C4-2B (cell line): ENCODE measurements at regions not wholly inside any gene's neighbourhood (a gene's known extent, or its start where the extent isn't known, plus 50 kb on each side); places are given as distances from the start of the nearest gene placed in this dataset.

ENCODE experiments used
- CTCF ChIP-seq: fragments of 450-650 bp; conservative IDR thresholded peaks from 2 replicates; pipeline ENCODE4 v1.5.1; 2017; ENCODE audit warnings: mild to moderate bottlenecking
- ZFX ChIP-seq: fragments of 450-650 bp; IDR thresholded peaks from 2 replicates; pipeline ENCODE4 v1.6.1; 2017

GRCh38 chr2:236974752-236975151, 110.9 kb upstream of the COPS8 start:
- TF ChIP-seq CTCF (no peak), ZFX (no peak)
